ENCODE measurements at regions not wholly inside any gene's neighbourhood (a gene's known extent, or its start where the extent isn't known, plus 50 kb on each side); places are given as distances from the start of the nearest gene placed in this dataset.
"Not testable (repeated sequence)": the region's sequence is repeated elsewhere in the genome, so short reads cannot be mapped to it uniquely, and the experiment has no call there.

GRCh38 chr21:38905328-38905727 is 99.6 kb downstream of the ETS2 start:
- Histone ChIP-seq H3K36me3 (no peaks in the 10 kb centered on the region), H3K4me3 (no peak overlapping the region), H3K9me3 (no peaks in the 10 kb centered on the region; the same call in 1 of the 2 replicates), H3K27me3 (no peaks in the 10 kb centered on the region; the same call in 1 of the 2 replicates)
- no peak for DNase-seq

DNA sequence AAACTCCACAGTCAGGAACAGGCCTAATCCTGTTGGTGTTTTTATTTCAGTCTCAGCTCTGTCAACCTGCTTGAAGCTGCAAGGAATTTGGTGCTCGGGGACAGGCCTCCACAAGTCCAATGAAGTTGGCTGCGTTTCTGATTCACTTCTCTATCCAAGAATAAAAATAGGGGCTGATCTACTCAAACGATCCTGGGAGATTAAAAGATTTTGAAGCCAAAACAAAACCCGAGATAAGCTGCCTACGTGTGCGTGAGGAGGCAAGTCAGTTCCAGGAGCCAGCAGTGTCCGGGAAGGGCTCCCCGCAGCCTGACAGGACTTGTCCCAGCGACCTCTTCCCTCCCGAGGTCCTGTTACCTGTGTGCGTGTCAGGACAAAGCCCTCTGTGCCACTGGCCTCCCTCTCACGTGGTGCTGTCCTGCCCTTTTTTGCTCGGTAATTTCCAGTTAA is 98.0 kb downstream of the ETS2 start:
- no peaks in the 10 kb centered on the region for H3K36me3 ChIP-seq
- H3K9me3 ChIP-seq: no peaks in the 10 kb centered on the region; the same call in 1 of the 2 replicates
- no peaks in the 10 kb centered on the region; the same call in 1 of the 2 replicates for H3K27me3 ChIP-seq
- no peak overlapping the region for H3K4me3 ChIP-seq
- DNase-seq: no peak

DNA sequence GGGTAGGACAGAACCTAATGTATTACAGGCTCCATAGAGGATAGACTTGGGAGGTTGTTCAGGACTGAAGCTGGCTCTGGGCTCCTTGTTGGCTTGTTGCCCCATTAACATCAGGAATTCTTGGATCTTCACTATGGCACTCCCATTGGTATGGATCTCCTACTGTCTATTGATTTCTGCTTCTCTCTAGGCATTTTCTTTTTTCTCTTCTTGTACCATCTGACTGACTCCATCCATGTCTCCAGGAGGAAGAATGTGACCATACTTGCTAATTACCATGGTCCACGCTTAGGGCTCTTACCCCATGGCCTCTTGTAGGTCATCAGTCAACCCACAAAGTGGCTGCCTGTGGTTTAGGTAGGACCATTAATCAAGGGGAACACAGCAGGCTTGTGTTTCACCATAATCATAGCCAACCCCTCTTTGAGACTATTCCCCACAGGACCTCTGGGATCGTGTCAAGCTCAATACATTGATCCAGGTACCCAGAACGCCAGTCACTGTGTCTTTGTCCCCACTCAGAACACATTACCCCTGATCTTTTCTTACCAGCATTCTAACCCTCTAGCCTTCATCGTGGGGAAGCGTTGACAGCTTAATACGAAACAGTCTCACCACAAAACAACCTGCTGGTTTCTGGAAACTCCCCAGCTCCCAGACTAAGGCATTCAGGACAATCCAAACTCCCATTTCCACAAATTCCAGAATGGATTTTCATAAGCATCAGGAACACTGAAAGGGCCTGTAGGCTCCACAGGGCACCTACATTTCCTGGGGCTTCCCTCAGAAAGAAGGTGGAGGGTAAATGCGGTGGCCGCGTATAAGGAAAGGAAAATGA is 97.1 kb downstream of the ETS2 start:
- Histone ChIP-seq H3K36me3 (no peaks in the 10 kb centered on the region), H3K9me3 (no peaks in the 10 kb centered on the region; the same call in 1 of the 2 replicates), H3K27me3 (no peaks in the 10 kb centered on the region; the same call in 1 of the 2 replicates), H3K4me3 (no peak overlapping the region)
- DNase-seq: no peak

DNA sequence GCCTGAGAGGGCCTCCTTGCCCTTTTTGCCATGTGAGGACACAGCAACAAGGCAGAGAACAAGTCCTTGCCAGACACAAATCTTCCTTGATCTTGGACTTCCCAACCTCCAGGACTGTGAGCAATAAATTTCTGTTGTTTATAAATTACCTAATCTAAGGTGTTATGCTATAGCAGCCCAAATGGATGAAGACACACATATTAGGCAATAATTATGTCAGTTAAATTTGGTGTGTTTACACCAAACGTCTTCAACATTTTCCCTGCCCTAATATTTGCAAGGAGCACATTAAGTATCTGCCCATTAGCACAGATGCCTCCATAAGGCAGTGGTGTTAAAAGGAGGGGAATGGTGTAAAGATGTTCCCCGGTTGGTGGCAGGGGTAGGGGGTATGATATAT is 94.8 kb downstream of the ETS2 start:
- Histone ChIP-seq H3K27me3 (no peaks in the 10 kb centered on the region), H3K36me3 (no peaks in the 10 kb centered on the region), H3K4me3 (no peak overlapping the region), H3K9me3 (no peaks in the 10 kb centered on the region; the same call in 1 of the 2 replicates)
- no peak for DNase-seq

- not testable (repeated sequence) for H3K9me3 ChIP-seq, H3K4me3 ChIP-seq, H3K36me3 ChIP-seq, DNase-seq, H3K27me3 ChIP-seq
These were observed 94.3 kb downstream of the ETS2 start for GRCh38 chr21:38899985-38900384.

GRCh38 chr21:38899277-38899947 is 93.7 kb downstream of the ETS2 start:
- Histone ChIP-seq H3K9me3 (no peaks in the 10 kb centered on the region; the same call in 1 of the 2 replicates), H3K4me3 (no peak overlapping the region), H3K36me3 (no peaks in the 10 kb centered on the region), H3K27me3 (no peaks in the 10 kb centered on the region)
- no peak for DNase-seq

DNA sequence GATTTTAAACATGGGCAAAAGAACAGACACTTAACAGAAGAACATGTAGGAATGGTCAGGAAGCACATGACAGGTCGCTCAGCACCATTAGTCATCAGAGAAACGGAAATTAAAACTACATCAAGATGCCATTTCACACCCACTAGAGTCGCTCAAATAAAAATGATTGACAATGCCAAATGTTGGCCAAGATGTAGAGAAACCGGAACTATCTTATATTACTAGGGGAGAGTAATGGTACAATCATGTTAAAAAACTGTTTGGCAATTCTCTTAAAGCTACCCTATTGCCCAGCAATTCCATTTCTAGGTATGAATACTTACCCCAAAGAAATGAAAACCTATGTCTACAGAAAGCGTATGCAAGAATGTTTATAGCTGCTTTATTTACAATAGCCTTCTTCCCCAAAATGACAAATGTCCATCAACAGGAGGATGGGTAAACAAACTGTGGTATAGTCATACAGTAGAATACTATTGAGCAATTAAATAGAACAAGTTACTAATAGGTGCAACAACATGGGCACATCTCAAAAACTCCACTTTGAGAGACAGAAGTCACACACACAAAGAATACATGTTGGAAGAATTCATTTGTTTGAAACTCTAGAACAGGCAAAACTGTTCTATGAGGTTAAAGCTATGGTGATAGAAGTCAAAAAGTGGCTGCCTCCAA is 92.8 kb downstream of the ETS2 start:
- no peaks in the 10 kb centered on the region for H3K27me3 ChIP-seq
- no peaks in the 10 kb centered on the region; the same call in 1 of the 2 replicates for H3K9me3 ChIP-seq
- H3K36me3 ChIP-seq: no peaks in the 10 kb centered on the region
- no peak overlapping the region for H3K4me3 ChIP-seq
- DNase-seq: no peak

GRCh38 chr21:38897532-38898421 is 92.0 kb downstream of the ETS2 start:
- H3K4me3 ChIP-seq: no peak overlapping the region
- H3K36me3 ChIP-seq: no peaks in the 10 kb centered on the region
- no peaks in the 10 kb centered on the region; the same call in 1 of the 2 replicates for H3K9me3 ChIP-seq
- DNase-seq: no peak
- H3K27me3 ChIP-seq: no peaks in the 10 kb centered on the region

DNA sequence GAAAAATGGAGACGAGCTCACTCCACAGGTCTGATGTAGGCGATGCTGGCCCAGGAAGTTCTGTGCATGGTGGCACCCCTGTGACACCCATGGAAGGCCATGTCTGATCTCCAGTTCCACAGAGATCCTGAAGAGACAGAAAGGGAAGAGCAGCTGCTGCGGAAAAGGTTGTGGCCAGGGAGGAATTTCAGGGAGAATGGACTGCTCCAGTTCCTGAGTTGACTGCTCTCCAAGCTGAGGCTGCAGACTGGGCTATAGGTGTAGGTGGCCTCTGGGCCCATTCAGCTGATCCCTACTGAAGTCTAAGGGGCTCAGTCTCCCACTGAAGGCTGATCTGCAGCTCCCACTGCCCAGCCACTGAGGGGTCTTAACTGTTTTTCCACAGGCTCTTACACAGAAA is 89.2 kb downstream of the ETS2 start:
- Histone ChIP-seq H3K9me3 (no peaks in the 10 kb centered on the region; the same call in 1 of the 2 replicates), H3K27me3 (no peaks in the 10 kb centered on the region), H3K36me3 (no peaks in the 10 kb centered on the region), H3K4me3 (no peak overlapping the region)
- no peak for DNase-seq

DNA sequence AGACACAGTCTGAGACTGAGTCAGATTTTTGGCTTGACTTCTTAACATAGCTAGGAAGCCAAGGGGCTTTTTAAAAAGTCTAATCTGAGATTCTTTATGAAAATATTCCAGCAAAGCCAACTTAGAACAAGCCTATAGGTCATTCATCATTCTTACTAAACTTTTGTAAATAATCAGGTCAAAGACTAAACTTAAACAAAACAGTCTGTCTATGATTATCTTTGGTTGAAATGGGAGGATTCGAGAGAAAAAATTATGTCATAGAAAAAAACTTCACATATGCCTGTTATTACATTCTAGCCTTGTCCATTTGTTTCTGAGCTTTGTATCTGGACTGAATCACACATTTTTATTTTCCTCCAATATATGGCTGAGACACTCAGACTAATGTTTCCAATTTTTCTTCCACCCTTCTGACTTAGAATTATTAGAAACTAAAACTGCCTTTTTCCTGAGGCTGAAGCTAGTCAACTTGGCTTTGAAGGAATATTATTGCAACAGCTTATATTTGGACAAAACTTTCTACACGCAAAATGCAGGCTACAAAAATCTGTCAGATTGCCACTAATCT is 83.3 kb downstream of the ETS2 start:
- H3K27me3 ChIP-seq: no peaks in the 10 kb centered on the region
- no peak for DNase-seq
- H3K9me3 ChIP-seq: peaks cover 22% of the 10 kb centered on the region
- H3K36me3 ChIP-seq: no peaks in the 10 kb centered on the region
- H3K4me3 ChIP-seq: no peak overlapping the region

DNA sequence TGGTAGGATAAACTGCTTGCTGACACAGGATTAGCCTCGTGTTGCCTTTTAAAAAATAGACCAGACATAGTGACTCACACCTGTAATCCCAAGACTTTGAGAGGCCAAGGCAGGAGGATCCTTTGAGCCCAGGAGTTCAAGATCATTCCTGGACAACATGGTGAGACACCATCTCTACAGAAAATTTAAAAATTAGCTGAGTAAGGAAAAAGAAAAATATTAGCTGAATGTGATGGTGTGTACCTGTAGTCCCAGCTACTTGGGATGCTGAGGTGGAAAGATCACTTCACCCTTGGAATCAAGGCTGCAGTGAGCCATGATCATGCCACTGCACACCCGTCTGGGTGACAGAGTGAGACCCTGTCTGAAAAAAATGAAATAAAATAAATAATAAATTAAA is 82.0 kb downstream of the ETS2 start:
- DNase-seq: no peak
- Histone ChIP-seq H3K4me3 (no peak overlapping the region), H3K27me3 (no peaks in the 10 kb centered on the region), H3K36me3 (no peaks in the 10 kb centered on the region), H3K9me3 (peaks cover 29% of the 10 kb centered on the region)

- peaks cover 32% of the 10 kb centered on the region for H3K9me3 ChIP-seq
- no peaks in the 10 kb centered on the region for H3K36me3 ChIP-seq
- no peak overlapping the region for H3K4me3 ChIP-seq
- no peaks in the 10 kb centered on the region for H3K27me3 ChIP-seq
- no peak for DNase-seq
These were observed 81.4 kb downstream of the ETS2 start for GRCh38 chr21:38887062-38887686.

DNA sequence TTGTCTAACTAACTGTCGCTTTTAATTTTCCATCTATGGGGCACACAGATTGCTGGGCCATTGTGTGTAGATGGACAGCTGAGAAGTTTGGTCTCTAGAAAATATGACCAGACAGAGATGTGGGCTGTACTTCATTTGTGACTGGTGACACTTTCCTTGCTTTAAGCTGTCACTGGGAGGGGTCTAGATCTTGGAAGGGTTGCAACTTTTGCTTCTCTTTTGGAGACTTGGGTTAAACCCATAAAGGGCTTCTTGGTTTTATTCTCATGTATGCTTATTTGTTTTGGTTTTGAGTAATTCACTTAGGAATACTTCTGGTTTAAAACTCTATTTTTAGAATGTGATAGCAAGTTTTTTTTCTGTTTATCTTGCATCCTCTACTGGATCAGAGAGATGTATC is 80.2 kb downstream of the ETS2 start:
- peaks cover 37% of the 10 kb centered on the region for H3K9me3 ChIP-seq
- H3K4me3 ChIP-seq: no peak overlapping the region
- DNase-seq: no peak

GRCh38 chr21:38884440-38884839 is 78.7 kb downstream of the ETS2 start:
- H3K27me3 ChIP-seq: no peaks in the 10 kb centered on the region
- H3K36me3 ChIP-seq: no peaks in the 10 kb centered on the region
- no peak overlapping the region for H3K4me3 ChIP-seq
- DNase-seq: no peak
- H3K9me3 ChIP-seq: peaks cover 51% of the 10 kb centered on the region

More for the DNA sequence above, 80.2 kb downstream of the ETS2 start:
- no peaks in the 10 kb centered on the region for H3K36me3 ChIP-seq
- no peaks in the 10 kb centered on the region for H3K27me3 ChIP-seq

- Histone ChIP-seq H3K27me3 (no peaks in the 10 kb centered on the region), H3K9me3 (peaks cover 48% of the 10 kb centered on the region), H3K36me3 (no peaks in the 10 kb centered on the region), H3K4me3 (no peak overlapping the region)
- no peak for DNase-seq
These were observed 77.4 kb downstream of the ETS2 start for GRCh38 chr21:38883142-38883541.

- DNase-seq: no peak
- no peak overlapping the region for H3K4me3 ChIP-seq
- H3K27me3 ChIP-seq: no peaks in the 10 kb centered on the region
- H3K9me3 ChIP-seq: peaks cover 33% of the 10 kb centered on the region
- no peaks in the 10 kb centered on the region for H3K36me3 ChIP-seq
These were observed 75.4 kb downstream of the ETS2 start for GRCh38 chr21:38881131-38881530.
